T-helper 2 cell treated with Interferon-gamma antibody and Interleukin-4, amounts not matched to agents 5 μg/mL and 100 μg/mL, for 36 hours (primary cell): ENCODE measurements at regions not wholly inside any gene's neighbourhood (a gene's known extent, or its start where the extent isn't known, plus 50 kb on each side); places are given as distances from the start of the nearest gene placed in this dataset.

Experiments
- DNase-seq: peaks from one replicate; pipeline ENCODE4 v3.0.0; 2021; ENCODE audit warnings: low spot score
- H3K27ac Mint-ChIP-seq: one replicate; pipeline ENCODE4 v1.8.0; 2021; ENCODE audit warnings: mild to moderate bottlenecking, mixed read lengths
- H3K27me3 Mint-ChIP-seq: one replicate; pipeline ENCODE4 v1.8.0; 2021; ENCODE audit warnings: low read depth, mixed read lengths
- H3K36me3 Mint-ChIP-seq: one replicate; pipeline ENCODE4 v1.8.0; 2021; ENCODE audit warnings: low read depth, mixed read lengths
- H3K4me1 Mint-ChIP-seq: one replicate; pipeline ENCODE4 v1.8.0; 2021; ENCODE audit warnings: low read depth, mixed read lengths
- H3K4me3 Mint-ChIP-seq: one replicate; pipeline ENCODE4 v1.8.0; 2022; ENCODE audit warnings: mild to moderate bottlenecking, moderate library complexity, mixed read lengths
- H3K9me3 Mint-ChIP-seq: one replicate; pipeline ENCODE4 v1.8.0; 2021; ENCODE audit warnings: mixed read lengths

DNA sequence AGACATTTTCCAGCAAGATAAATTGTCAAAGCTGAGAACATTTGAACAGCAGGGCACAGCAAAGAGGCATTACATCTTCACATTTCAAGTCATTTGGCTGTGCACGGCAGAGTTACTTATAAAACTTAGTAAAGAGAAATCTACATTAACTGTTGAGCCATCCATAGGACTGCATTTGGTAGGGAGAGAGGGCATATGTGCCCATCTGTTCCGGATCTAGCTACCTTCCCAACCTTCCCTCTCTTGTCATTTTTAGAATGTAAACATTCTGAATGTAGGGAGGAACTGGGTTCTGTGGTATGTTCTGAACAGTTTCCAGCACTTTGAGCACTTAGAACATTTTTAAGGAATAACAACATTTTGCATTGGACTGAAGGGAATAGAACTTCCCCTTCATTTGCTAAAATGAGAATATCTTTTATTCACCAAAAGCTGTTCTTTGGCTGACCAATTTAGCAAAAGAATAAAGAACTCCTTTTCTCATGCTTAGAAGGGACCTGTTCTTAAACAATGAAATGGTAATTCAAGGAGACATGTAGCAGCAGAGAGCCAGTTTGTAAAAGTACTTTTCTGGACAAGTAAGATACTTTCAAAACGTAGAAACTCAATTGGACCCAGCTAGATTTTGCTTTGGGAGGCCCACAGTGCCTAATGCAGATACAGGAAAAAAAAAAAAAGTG is 104.4 kb downstream of the CETN3 start:
- Mint-ChIP-seq H3K9me3 (no peaks in the 10 kb centered on the region), H3K36me3 (no peaks in the 10 kb centered on the region), H3K27me3 (peaks cover 3% of the 10 kb centered on the region)

DNA sequence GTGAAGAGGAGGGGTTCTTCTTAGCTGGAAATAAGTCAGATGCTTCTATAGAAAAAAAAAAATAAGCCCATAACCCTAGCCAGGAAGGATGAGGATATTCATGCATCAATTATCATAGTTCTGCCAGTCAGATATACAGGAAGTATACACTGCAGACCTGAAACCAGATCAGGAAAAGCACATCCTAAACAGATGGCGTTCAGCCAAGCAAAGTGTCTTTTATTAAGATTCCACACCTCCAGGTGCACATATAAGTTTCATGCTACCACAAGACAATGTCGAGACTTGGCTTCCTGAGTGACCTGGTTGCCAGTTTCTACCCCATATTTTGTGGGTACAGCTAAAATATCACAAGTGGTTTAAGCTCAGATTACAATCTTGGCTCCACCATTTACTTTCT is 108.3 kb downstream of the CETN3 start:
- Mint-ChIP-seq H3K4me1 (no peaks in the 10 kb centered on the region), H3K27ac (no peak overlapping the region), H3K4me3 (no peak overlapping the region), H3K9me3 (no peaks in the 10 kb centered on the region), H3K27me3 (peaks cover 3% of the 10 kb centered on the region), H3K36me3 (no peaks in the 10 kb centered on the region)
- DNase-seq: no peak

More for the DNA sequence above, 104.4 kb downstream of the CETN3 start:
- Mint-ChIP-seq H3K27ac (no peak overlapping the region), H3K4me1 (no peaks in the 10 kb centered on the region), H3K4me3 (no peak overlapping the region)
- no peak for DNase-seq

- Mint-ChIP-seq H3K36me3 (no peaks in the 10 kb centered on the region), H3K4me1 (no peaks in the 10 kb centered on the region), H3K4me3 (no peak overlapping the region), H3K27ac (no peak overlapping the region), H3K9me3 (no peaks in the 10 kb centered on the region), H3K27me3 (no peaks in the 10 kb centered on the region)
- DNase-seq: no peak
Measured at GRCh38 chr5:90297045-90297764, 112.4 kb downstream of the CETN3 start.

- no peaks in the 10 kb centered on the region for H3K4me1 Mint-ChIP-seq
- H3K27me3 Mint-ChIP-seq: no peaks in the 10 kb centered on the region
- no peak overlapping the region for H3K4me3 Mint-ChIP-seq
- H3K36me3 Mint-ChIP-seq: no peaks in the 10 kb centered on the region
- H3K9me3 Mint-ChIP-seq: no peaks in the 10 kb centered on the region
- DNase-seq: no peak
- no peak overlapping the region for H3K27ac Mint-ChIP-seq
Measured at GRCh38 chr5:90294604-90295003, 115.0 kb downstream of the CETN3 start.

DNA sequence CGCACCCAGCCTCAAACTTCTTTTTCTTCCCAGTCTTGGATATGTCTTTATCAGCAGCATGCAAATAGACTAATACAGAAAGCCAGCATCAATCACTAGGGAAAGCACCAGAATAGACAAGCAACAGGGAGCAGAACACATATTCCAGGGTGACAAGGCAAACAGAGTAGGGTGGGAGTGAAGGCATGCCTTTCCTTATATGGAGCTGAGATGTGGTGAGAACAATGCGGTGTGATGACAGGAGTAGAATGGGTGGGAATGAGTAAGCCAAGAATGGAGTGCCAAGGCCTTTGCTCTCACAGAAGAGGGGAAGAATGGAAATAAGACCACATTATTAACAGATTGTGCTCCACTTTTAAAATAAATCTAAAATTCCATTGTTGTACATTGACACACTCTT is 115.6 kb downstream of the CETN3 start:
- Mint-ChIP-seq H3K36me3 (no peaks in the 10 kb centered on the region), H3K4me1 (no peaks in the 10 kb centered on the region), H3K27ac (no peak overlapping the region), H3K9me3 (no peaks in the 10 kb centered on the region), H3K4me3 (no peak overlapping the region), H3K27me3 (no peaks in the 10 kb centered on the region)
- DNase-seq: no peak

DNA sequence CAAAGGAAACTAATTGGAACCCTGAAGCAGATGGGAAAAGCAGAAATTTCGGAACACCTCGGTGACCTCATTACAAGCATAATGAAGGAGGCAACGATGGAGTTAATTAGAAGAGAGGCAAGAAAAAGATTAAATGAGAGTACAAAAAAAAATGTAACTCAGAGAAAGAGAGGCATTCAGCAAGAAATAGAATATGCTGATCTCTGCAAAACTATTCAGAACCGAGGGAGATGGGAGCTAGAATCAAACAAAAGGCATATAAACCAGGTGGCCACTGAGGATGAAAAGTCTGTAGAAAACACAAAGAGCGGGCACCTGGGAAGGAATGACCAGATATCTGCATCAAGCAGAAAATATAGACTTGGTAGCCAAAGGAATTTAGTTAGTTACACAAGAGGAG is 118.9 kb downstream of the CETN3 start:
- H3K4me1 Mint-ChIP-seq: no peaks in the 10 kb centered on the region
- no peaks in the 10 kb centered on the region for H3K9me3 Mint-ChIP-seq
- no peak for DNase-seq
- H3K27ac Mint-ChIP-seq: no peak overlapping the region
- no peaks in the 10 kb centered on the region for H3K27me3 Mint-ChIP-seq
- no peak overlapping the region for H3K4me3 Mint-ChIP-seq
- H3K36me3 Mint-ChIP-seq: no peaks in the 10 kb centered on the region

DNA sequence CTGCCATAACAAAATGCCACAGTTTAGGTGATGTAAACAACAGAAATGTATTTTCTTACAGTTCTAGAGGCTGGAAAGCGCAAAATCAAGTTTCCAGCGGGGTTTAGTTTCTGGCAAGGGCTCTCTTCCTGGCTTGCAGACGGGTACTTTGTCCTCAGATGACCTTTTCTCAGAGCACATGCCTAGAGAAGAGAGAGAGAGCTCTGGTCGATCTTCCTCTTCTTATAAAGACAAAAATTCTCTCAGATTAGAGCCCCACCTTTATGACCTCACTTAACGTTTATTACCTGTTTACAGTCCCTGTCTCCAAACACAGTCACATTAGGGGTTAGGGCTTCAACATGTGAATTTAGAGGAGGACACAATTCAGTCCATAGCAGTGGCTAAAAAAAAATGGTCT is 119.7 kb downstream of the CETN3 start:
- Mint-ChIP-seq H3K4me3 (no peak overlapping the region), H3K27me3 (no peaks in the 10 kb centered on the region), H3K9me3 (no peaks in the 10 kb centered on the region), H3K4me1 (no peaks in the 10 kb centered on the region), H3K27ac (no peak overlapping the region), H3K36me3 (no peaks in the 10 kb centered on the region)
- DNase-seq: no peak

GRCh38 chr5:90287036-90287435 is 122.5 kb downstream of the CETN3 start:
- no peak for DNase-seq
- H3K4me3 Mint-ChIP-seq: no peak overlapping the region
- H3K9me3 Mint-ChIP-seq: no peaks in the 10 kb centered on the region
- H3K36me3 Mint-ChIP-seq: no peaks in the 10 kb centered on the region
- no peak overlapping the region for H3K27ac Mint-ChIP-seq
- H3K27me3 Mint-ChIP-seq: no peaks in the 10 kb centered on the region
- H3K4me1 Mint-ChIP-seq: no peaks in the 10 kb centered on the region

DNA sequence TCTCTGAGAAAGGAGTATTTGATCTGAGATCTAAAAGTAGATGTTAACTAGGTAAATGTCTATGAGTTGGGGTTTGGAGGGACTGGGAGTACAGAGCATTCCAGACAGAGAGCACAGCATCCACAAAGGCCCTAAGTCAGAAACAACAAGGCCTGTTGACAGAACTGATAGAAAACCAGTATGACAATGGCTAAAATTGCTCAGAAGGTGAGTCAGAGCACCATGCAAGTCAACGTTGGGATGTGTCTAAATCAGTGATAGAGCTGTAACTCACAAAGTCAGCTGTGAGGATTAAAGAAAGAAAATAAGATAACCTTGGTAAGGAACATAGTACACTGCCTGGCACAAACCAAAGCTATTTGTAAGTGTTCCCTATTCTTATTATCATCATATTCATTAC is 124.0 kb downstream of the CETN3 start:
- Mint-ChIP-seq H3K27ac (no peak overlapping the region), H3K4me3 (no peak overlapping the region), H3K4me1 (no peaks in the 10 kb centered on the region), H3K36me3 (no peaks in the 10 kb centered on the region), H3K27me3 (peaks cover 2% of the 10 kb centered on the region), H3K9me3 (no peaks in the 10 kb centered on the region)
- DNase-seq: no peak

GRCh38 chr5:90284375-90284774 is 125.2 kb downstream of the CETN3 start:
- Mint-ChIP-seq H3K4me3 (no peak overlapping the region), H3K36me3 (no peaks in the 10 kb centered on the region), H3K27ac (no peak overlapping the region), H3K27me3 (peaks cover 3% of the 10 kb centered on the region), H3K4me1 (no peaks in the 10 kb centered on the region), H3K9me3 (no peaks in the 10 kb centered on the region)
- DNase-seq: no peak

- Mint-ChIP-seq H3K27me3 (peaks cover 3% of the 10 kb centered on the region), H3K27ac (no peak overlapping the region), H3K4me1 (no peaks in the 10 kb centered on the region), H3K9me3 (no peaks in the 10 kb centered on the region), H3K36me3 (no peaks in the 10 kb centered on the region), H3K4me3 (no peak overlapping the region)
- DNase-seq: no peak
Measured at GRCh38 chr5:90279091-90279490, 130.5 kb downstream of the CETN3 start.

GRCh38 chr5:90274216-90274615 is 135.3 kb downstream of the CETN3 start:
- H3K4me1 Mint-ChIP-seq: no peaks in the 10 kb centered on the region
- H3K36me3 Mint-ChIP-seq: no peaks in the 10 kb centered on the region

GRCh38 chr5:90267646-90268045 is 141.9 kb downstream of the CETN3 start:
- H3K27ac Mint-ChIP-seq: no peak overlapping the region
- no peak overlapping the region for H3K4me3 Mint-ChIP-seq
- H3K9me3 Mint-ChIP-seq: no peaks in the 10 kb centered on the region
- no peak for DNase-seq
- H3K27me3 Mint-ChIP-seq: peaks cover 2% of the 10 kb centered on the region
- no peaks in the 10 kb centered on the region for H3K36me3 Mint-ChIP-seq
- no peaks in the 10 kb centered on the region for H3K4me1 Mint-ChIP-seq

More at GRCh38 chr5:90274216-90274615, 135.3 kb downstream of the CETN3 start:
- no peak overlapping the region for H3K27ac Mint-ChIP-seq
- DNase-seq: no peak
- no peaks in the 10 kb centered on the region for H3K27me3 Mint-ChIP-seq
- H3K9me3 Mint-ChIP-seq: no peaks in the 10 kb centered on the region
- no peak overlapping the region for H3K4me3 Mint-ChIP-seq

- no peaks in the 10 kb centered on the region for H3K36me3 Mint-ChIP-seq
Measured at GRCh38 chr5:90265545-90265857, 144.1 kb downstream of the CETN3 start.

More at GRCh38 chr5:90265545-90265857, 144.1 kb downstream of the CETN3 start:
- no peaks in the 10 kb centered on the region for H3K4me1 Mint-ChIP-seq
- no peak overlapping the region for H3K4me3 Mint-ChIP-seq
- H3K27me3 Mint-ChIP-seq: peaks cover 2% of the 10 kb centered on the region
- no peak for DNase-seq
- no peaks in the 10 kb centered on the region for H3K9me3 Mint-ChIP-seq
- H3K27ac Mint-ChIP-seq: no peak overlapping the region
